ENCODE measurements at regions not wholly inside any gene's neighbourhood (a gene's known extent, or its start where the extent isn't known, plus 50 kb on each side); places are given as distances from the start of the nearest gene placed in this dataset.

DNA sequence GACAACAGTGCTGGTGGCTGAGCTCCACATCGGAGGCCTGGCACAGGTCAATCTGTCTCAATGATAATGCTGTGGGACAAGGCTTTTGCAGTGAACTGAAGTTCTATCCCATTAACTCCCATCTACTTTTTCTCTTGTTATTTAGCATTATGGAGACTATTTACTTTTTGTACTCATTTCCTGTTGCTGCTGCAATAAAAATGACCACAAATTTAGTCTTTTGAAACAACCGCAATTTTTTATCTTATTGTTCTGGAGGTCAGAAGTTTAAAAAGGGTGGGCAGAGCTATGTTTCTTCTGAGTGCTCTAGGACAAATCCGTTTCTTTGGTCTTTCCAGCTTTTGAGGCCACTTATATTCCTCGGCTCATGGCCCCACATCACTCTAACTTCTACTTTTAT, 111.0 kb upstream of the PITX2 start:
- TF ChIP-seq ELK1 (IDR thresholded peaks at IDR 0.05; ENCODE audit: borderline replicate concordance, low read depth, low read length), result no peak
- TF ChIP-seq, protein P1, sequence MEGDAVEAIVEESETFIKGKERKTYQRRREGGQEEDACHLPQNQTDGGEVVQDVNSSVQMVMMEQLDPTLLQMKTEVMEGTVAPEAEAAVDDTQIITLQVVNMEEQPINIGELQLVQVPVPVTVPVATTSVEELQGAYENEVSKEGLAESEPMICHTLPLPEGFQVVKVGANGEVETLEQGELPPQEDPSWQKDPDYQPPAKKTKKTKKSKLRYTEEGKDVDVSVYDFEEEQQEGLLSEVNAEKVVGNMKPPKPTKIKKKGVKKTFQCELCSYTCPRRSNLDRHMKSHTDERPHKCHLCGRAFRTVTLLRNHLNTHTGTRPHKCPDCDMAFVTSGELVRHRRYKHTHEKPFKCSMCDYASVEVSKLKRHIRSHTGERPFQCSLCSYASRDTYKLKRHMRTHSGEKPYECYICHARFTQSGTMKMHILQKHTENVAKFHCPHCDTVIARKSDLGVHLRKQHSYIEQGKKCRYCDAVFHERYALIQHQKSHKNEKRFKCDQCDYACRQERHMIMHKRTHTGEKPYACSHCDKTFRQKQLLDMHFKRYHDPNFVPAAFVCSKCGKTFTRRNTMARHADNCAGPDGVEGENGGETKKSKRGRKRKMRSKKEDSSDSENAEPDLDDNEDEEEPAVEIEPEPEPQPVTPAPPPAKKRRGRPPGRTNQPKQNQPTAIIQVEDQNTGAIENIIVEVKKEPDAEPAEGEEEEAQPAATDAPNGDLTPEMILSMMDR (conservative IDR thresholded peaks at IDR 0.05; ENCODE audit: low read depth, low read length), result no peak

All from IMR-90 (cell line).